ENCODE measurements at regions not wholly inside any gene's neighbourhood (a gene's known extent, or its start where the extent isn't known, plus 50 kb on each side); places are given as distances from the start of the nearest gene placed in this dataset.

DNA sequence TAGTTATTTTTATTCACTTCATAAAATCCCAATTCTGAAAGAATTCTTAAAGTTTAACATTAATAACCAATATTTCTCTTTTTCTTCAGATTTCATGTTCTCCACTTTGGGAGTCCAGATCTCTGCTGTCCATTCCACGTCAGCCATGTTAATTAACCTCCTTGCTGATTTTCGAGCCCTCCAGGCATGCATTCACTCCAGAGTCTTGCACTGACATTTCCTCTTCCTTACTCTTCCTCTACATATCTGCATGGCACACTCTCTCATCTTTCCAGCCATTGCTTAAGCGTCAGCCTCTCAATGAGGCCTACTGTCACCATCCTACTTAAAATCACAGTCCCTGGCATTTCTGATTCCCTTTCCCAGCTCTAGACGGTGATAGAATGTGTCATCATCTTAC lies 144.8 kb downstream of the MAD2L1 start:
- no peak for TF ChIP-seq CTCF (conservative IDR thresholded peaks at IDR 0.05; ENCODE audit: low read length)
- TF ChIP-seq EZH2phosphoT487 (IDR thresholded peaks at IDR 0.05; ENCODE audit: borderline replicate concordance, low read depth, low read length), result no peak

Measured in OCI-LY7 (cell line).